Neural cell (in vitro differentiated cells): ENCODE measurements at regions not wholly inside any gene's neighbourhood (a gene's known extent, or its start where the extent isn't known, plus 50 kb on each side); places are given as distances from the start of the nearest gene placed in this dataset.
"Not testable (repeated sequence)": the region's sequence is repeated elsewhere in the genome, so short reads cannot be mapped to it uniquely, and the experiment has no call there.

ENCODE experiments used
- H2AFZ ChIP-seq: fragments of 200-600, 300-800 bp; sonication (generic), shearing (Covaris generic); 2 replicates; pipeline ENCODE4 v1.6.0; 2014; ENCODE audit warnings: low read depth, mild to moderate bottlenecking, antibody characterized with exemption, low read length, moderate library complexity
- H3F3A ChIP-seq: fragments of 200-600 bp; shearing (Covaris generic); 2 replicates; pipeline ENCODE4 v1.6.1; 2016; ENCODE audit warnings: mild to moderate bottlenecking, moderate library complexity, mixed read lengths, antibody characterized with exemption, low read length; ENCODE audit not compliant: insufficient read depth, poor library complexity, severe bottlenecking
- H3K27ac ChIP-seq: fragments of 200-600, 300-800 bp; sonication (generic), shearing (Covaris generic); 2 replicates; pipeline ENCODE4 v1.5.1; 2014; ENCODE audit warnings: mild to moderate bottlenecking, low read length, moderate library complexity
- H3K27me3 ChIP-seq: fragments of 300-800, 200-600 bp; sonication (generic), shearing (Covaris generic); 2 replicates; pipeline ENCODE4 v1.6.0; 2014; ENCODE audit warnings: mild to moderate bottlenecking, low read depth, low read length, moderate library complexity; ENCODE audit not compliant: insufficient read depth
- H3K36me3 ChIP-seq: fragments of 300-800, 200-600 bp; sonication (generic), shearing (Covaris generic); 2 replicates; pipeline ENCODE4 v1.5.1; 2014; ENCODE audit warnings: mild to moderate bottlenecking, antibody characterized with exemption, low read length, moderate library complexity; ENCODE audit not compliant: insufficient read depth
- H3K4me2 ChIP-seq: fragments of 300-800, 200-600 bp; sonication (generic), shearing (Covaris generic); 2 replicates; pipeline ENCODE4 v1.6.0; 2014; ENCODE audit warnings: mild to moderate bottlenecking, low read length
- H3K4me3 ChIP-seq: fragments of 300-800, 200-600 bp; sonication (generic), shearing (Covaris generic); 2 replicates; pipeline ENCODE4 v1.5.1; 2014; ENCODE audit warnings: mild to moderate bottlenecking, low read length, moderate library complexity
- H3K79me2 ChIP-seq: fragments of 200-600 bp; shearing (Covaris generic); replicated peaks from 2 replicates; pipeline ENCODE4 v1.6.0; 2014; ENCODE audit warnings: mild to moderate bottlenecking, low read length, moderate library complexity; ENCODE audit not compliant: insufficient read depth
- H3K9ac ChIP-seq: fragments of 300-800, 200-600 bp; sonication (generic), shearing (Covaris generic); 2 replicates; pipeline ENCODE4 v1.6.1; 2016; ENCODE audit warnings: mild to moderate bottlenecking, low read length, mixed read lengths
- H3K9me2 ChIP-seq: fragments of 200-600 bp; shearing (Covaris generic); 2 replicates; pipeline ENCODE4 v1.6.1; 2016; ENCODE audit warnings: mild to moderate bottlenecking, low read length, mixed read lengths; ENCODE audit not compliant: insufficient read depth
- H3K9me3 ChIP-seq: fragments of 200-600, 300-800 bp; sonication (generic), shearing (Covaris generic); 2 replicates; pipeline ENCODE4 v1.6.1; 2016; ENCODE audit warnings: mild to moderate bottlenecking, mixed run types, low read length, moderate library complexity, mixed read lengths
- H4K20me1 ChIP-seq: fragments of 200-600 bp; shearing (Covaris generic); 2 replicates; pipeline ENCODE4 v1.6.1; 2016; ENCODE audit warnings: mild to moderate bottlenecking, mixed run types; ENCODE audit not compliant: insufficient read depth
- EP300 ChIP-seq: fragments of 450-650 bp; conservative IDR thresholded peaks from 2 replicates; pipeline ENCODE4 v1.6.1; 2014; ENCODE audit warnings: antibody characterized with exemption, mild to moderate bottlenecking, moderate library complexity; ENCODE audit not compliant: poor library complexity, severe bottlenecking
- EZH2 ChIP-seq: fragments of 200-600, 300-800 bp; shearing (Covaris generic), sonication (generic); IDR thresholded peaks from 2 replicates; pipeline ENCODE4 v1.6.1; 2014; ENCODE audit warnings: antibody characterized with exemption, low read length, borderline replicate concordance, mild to moderate bottlenecking; ENCODE audit not compliant: insufficient read depth, poor library complexity, severe bottlenecking
- MXI1 ChIP-seq: fragments of 450-650 bp; conservative IDR thresholded peaks from 2 replicates; pipeline ENCODE4 v1.6.1; 2014; ENCODE audit warnings: antibody characterized with exemption, mild to moderate bottlenecking; ENCODE audit not compliant: poor library complexity, severe bottlenecking
- POLR2AphosphoS5 ChIP-seq: IDR thresholded peaks from 2 replicates; pipeline ENCODE4 v1.6.1; 2012
- RAD21 ChIP-seq: fragments of 450-650 bp; conservative IDR thresholded peaks from 2 replicates; pipeline ENCODE4 v1.6.1; 2014; ENCODE audit warnings: antibody characterized with exemption, mild to moderate bottlenecking, moderate library complexity
- SMC3 ChIP-seq: fragments of 450-650 bp; conservative IDR thresholded peaks from 2 replicates; pipeline ENCODE4 v1.6.1; 2014; ENCODE audit warnings: antibody characterized with exemption, mild to moderate bottlenecking, moderate library complexity; ENCODE audit not compliant: poor library complexity
- TAF1 ChIP-seq: IDR thresholded peaks from 2 replicates; pipeline ENCODE4 v1.6.1; 2012; ENCODE audit warnings: low read depth
- TF ChIP-seq, protein P1 (sequence below): IDR thresholded peaks from 2 replicates; pipeline ENCODE4 v1.6.1; 2012; ENCODE audit warnings: borderline replicate concordance
- TF ChIP-seq, protein P2 (sequence below): fragments of 450-650 bp; IDR thresholded peaks from 2 replicates; pipeline ENCODE4 v1.5.1; 2014; ENCODE audit warnings: antibody characterized with exemption, mild to moderate bottlenecking, moderate library complexity; ENCODE audit not compliant: poor library complexity, severe bottlenecking

GRCh38 chr12:92408072-92408900 is 262.6 kb upstream of the BTG1 start (continued):
- TF ChIP-seq, protein P1, sequence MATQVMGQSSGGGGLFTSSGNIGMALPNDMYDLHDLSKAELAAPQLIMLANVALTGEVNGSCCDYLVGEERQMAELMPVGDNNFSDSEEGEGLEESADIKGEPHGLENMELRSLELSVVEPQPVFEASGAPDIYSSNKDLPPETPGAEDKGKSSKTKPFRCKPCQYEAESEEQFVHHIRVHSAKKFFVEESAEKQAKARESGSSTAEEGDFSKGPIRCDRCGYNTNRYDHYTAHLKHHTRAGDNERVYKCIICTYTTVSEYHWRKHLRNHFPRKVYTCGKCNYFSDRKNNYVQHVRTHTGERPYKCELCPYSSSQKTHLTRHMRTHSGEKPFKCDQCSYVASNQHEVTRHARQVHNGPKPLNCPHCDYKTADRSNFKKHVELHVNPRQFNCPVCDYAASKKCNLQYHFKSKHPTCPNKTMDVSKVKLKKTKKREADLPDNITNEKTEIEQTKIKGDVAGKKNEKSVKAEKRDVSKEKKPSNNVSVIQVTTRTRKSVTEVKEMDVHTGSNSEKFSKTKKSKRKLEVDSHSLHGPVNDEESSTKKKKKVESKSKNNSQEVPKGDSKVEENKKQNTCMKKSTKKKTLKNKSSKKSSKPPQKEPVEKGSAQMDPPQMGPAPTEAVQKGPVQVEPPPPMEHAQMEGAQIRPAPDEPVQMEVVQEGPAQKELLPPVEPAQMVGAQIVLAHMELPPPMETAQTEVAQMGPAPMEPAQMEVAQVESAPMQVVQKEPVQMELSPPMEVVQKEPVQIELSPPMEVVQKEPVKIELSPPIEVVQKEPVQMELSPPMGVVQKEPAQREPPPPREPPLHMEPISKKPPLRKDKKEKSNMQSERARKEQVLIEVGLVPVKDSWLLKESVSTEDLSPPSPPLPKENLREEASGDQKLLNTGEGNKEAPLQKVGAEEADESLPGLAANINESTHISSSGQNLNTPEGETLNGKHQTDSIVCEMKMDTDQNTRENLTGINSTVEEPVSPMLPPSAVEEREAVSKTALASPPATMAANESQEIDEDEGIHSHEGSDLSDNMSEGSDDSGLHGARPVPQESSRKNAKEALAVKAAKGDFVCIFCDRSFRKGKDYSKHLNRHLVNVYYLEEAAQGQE: no peak
- no peak for TF ChIP-seq POLR2AphosphoS5
- TF ChIP-seq SMC3: no peak

DNA sequence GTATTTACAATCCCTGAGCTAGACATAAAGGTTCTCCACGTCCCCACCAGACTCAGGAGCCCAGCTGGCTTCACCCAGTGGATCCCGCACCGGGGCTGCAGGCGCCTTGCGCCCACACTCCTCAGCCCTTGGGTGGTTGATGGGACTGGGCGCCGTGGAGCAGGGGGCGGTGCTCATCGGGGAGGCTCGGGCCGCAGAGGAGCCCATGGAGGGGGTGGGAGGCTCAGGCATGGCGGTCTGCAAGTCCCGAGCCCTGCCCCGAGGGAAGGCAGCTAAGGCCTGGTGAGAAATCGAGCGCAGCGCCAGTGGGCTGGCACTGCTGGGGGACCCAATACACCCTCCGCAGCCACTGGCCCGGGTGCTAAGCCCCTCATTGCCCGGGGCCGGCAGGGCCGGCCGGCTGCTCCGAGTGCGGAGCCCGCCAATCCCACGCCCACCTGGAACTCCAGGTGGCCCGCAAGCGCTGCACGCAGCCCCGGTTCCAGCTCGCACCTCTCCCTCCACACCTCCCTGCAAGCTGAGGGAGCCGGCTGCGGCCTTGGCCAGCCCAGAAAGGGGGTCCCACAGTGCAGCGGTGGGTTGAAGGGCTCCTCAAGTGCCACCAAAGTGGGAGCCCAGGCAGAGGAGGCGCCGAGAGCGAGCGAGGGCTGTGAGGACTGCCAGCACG is 260.9 kb upstream of the BTG1 start:
- H4K20me1 ChIP-seq, H3K9me2 ChIP-seq, H3K27ac ChIP-seq, H3K4me2 ChIP-seq, H3K4me3 ChIP-seq, H3K79me2 ChIP-seq, H2AFZ ChIP-seq, H3F3A ChIP-seq, H3K9me3 ChIP-seq, H3K36me3 ChIP-seq, H3K9ac ChIP-seq, H3K27me3 ChIP-seq: not testable (repeated sequence)

- not testable (repeated sequence) for H4K20me1 ChIP-seq, H3F3A ChIP-seq, H3K9me2 ChIP-seq, H3K9me3 ChIP-seq, H3K27me3 ChIP-seq, H3K27ac ChIP-seq, H3K4me2 ChIP-seq, H3K36me3 ChIP-seq, H3K9ac ChIP-seq, H2AFZ ChIP-seq, H3K4me3 ChIP-seq, H3K79me2 ChIP-seq
Observed at GRCh38 chr12:92405801-92406251, 260.2 kb upstream of the BTG1 start.

GRCh38 chr12:92404921-92405320 is 259.3 kb upstream of the BTG1 start:
- no peaks in the 10 kb centered on the region for H3K36me3 ChIP-seq
- H3K4me2 ChIP-seq: no peak overlapping the region
- no peaks in the 10 kb centered on the region for H4K20me1 ChIP-seq
- TF ChIP-seq, protein P1: no peak
- no peak for TF ChIP-seq EZH2
- no peak for TF ChIP-seq EP300
- no peak for TF ChIP-seq MXI1
- no peak for TF ChIP-seq SMC3
- no peak for TF ChIP-seq RAD21
- no peak for TF ChIP-seq TAF1
- no peak for TF ChIP-seq POLR2AphosphoS5
- TF ChIP-seq, protein P2, sequence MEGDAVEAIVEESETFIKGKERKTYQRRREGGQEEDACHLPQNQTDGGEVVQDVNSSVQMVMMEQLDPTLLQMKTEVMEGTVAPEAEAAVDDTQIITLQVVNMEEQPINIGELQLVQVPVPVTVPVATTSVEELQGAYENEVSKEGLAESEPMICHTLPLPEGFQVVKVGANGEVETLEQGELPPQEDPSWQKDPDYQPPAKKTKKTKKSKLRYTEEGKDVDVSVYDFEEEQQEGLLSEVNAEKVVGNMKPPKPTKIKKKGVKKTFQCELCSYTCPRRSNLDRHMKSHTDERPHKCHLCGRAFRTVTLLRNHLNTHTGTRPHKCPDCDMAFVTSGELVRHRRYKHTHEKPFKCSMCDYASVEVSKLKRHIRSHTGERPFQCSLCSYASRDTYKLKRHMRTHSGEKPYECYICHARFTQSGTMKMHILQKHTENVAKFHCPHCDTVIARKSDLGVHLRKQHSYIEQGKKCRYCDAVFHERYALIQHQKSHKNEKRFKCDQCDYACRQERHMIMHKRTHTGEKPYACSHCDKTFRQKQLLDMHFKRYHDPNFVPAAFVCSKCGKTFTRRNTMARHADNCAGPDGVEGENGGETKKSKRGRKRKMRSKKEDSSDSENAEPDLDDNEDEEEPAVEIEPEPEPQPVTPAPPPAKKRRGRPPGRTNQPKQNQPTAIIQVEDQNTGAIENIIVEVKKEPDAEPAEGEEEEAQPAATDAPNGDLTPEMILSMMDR: no peak
- no peaks in the 10 kb centered on the region for H3K79me2 ChIP-seq
- no peaks in the 10 kb centered on the region for H3K9me3 ChIP-seq
- no peak overlapping the region for H3K4me3 ChIP-seq
- H3K27me3 ChIP-seq: no peaks in the 10 kb centered on the region
- H3K27ac ChIP-seq: no peak overlapping the region
- H3F3A ChIP-seq: no peaks in the 10 kb centered on the region
- no peaks in the 10 kb centered on the region for H3K9me2 ChIP-seq
- H3K9ac ChIP-seq: no peak overlapping the region
- H2AFZ ChIP-seq: no peak overlapping the region
